Peyer's patch (tissue), 4 donors: ENCODE measurements at regions not wholly inside any gene's neighbourhood (a gene's known extent, or its start where the extent isn't known, plus 50 kb on each side); places are given as distances from the start of the nearest gene placed in this dataset.

ENCODE experiments used
- DNase-seq, 3 donors: peaks; one replicate each; pipeline ENCODE4 v3.0.0-alpha.2; 2017 to 2019
- H3K27ac ChIP-seq, 4 donors: fragments of 200-600 bp; sonication (generic); one replicate each; pipeline ENCODE4 v1.5.1; 2016 to 2019
- H3K27me3 ChIP-seq, 2 donors: fragments of 200-600 bp; sonication (generic); one replicate each; pipeline ENCODE4 v1.5.1; 2019
- H3K36me3 ChIP-seq, 3 donors: fragments of 200-600 bp; sonication (generic); one replicate each; pipeline ENCODE4 v1.5.1; 2016 to 2019
- H3K4me1 ChIP-seq, 4 donors: fragments of 200-600 bp; sonication (generic); one replicate each; pipeline ENCODE4 v1.5.1; 2016 to 2019
- H3K4me3 ChIP-seq, 4 donors: fragments of 200-600 bp; sonication (generic); 1 replicate in 3 of 4; 2 replicates in 1 of 4; pipeline ENCODE4 v1.5.1; 2016 to 2019; ENCODE audit warnings: mild to moderate bottlenecking in 1 of 4
- H3K9me3 ChIP-seq, 4 donors: fragments of 200-600 bp; sonication (generic); one replicate each; pipeline ENCODE4 v1.5.1; 2016 to 2019; ENCODE audit warnings: mild to moderate bottlenecking in 1 of 4
- POLR2A ChIP-seq, 2 donors: fragments of 450-650 bp; IDR thresholded peaks; one replicate each; pipeline ENCODE4 v1.5.1; 2017; ENCODE audit warnings: antibody characterized with exemption in 2 of 2, mild to moderate bottlenecking in 2 of 2, moderate library complexity in 2 of 2
- TF ChIP-seq, protein P1 (sequence below), 6 experiments: fragments of 450-650 bp in 4 of 6; fragments of 200-600 bp in 2 of 6; sonication (generic) in 1 of 6; IDR thresholded peaks; one replicate each; pipeline ENCODE4 v1.5.1; 2017 to 2019; ENCODE audit warnings: antibody characterized with exemption in 6 of 6, mild to moderate bottlenecking in 3 of 6, moderate library complexity in 1 of 6

DNA sequence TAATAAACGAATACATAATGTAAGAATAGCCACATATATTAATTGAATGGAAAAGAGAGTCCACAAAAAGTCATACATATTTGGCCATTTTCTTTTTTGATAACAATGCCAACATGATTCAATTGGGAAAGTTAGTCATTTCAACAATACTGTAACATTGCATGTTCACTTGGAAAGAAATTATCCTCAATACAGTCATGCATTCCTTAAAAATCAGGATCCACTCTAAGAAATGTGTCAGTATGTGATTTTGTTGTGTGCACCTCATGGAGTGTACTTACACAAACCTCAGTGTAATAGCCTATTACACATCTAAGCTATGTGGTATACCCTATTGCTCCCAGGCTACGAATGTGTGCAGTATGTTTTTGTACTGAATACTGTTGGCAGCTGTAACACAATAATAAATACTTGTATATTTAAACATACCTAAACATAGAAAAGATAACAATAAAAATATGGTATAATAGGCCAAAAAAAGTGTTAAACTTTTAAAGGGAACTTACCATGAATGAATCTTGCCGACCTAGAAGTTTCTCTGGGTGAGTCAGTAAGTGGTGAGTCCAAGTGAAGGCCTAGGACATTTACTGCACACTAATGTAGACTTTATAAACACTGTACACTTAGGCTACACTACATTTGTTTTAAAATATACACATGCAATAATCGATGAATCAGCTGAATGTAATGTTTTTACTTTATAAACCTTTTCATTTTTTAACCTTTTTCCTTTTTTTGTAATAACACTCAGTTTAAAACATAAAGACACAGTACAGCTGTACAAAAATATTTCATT lies 806.8 kb downstream of the PCDH18 start:
- Histone ChIP-seq H3K4me1 (no peaks in the 10 kb centered on the region), H3K27me3 (no peaks in the 10 kb centered on the region), H3K9me3 (no peaks in the 10 kb centered on the region), H3K36me3 (no peaks in the 10 kb centered on the region), H3K27ac (no peak overlapping the region), H3K4me3 (no peak overlapping the region)
- no peak for TF ChIP-seq POLR2A (IDR thresholded peaks at IDR 0.05)
- TF ChIP-seq, protein P1, sequence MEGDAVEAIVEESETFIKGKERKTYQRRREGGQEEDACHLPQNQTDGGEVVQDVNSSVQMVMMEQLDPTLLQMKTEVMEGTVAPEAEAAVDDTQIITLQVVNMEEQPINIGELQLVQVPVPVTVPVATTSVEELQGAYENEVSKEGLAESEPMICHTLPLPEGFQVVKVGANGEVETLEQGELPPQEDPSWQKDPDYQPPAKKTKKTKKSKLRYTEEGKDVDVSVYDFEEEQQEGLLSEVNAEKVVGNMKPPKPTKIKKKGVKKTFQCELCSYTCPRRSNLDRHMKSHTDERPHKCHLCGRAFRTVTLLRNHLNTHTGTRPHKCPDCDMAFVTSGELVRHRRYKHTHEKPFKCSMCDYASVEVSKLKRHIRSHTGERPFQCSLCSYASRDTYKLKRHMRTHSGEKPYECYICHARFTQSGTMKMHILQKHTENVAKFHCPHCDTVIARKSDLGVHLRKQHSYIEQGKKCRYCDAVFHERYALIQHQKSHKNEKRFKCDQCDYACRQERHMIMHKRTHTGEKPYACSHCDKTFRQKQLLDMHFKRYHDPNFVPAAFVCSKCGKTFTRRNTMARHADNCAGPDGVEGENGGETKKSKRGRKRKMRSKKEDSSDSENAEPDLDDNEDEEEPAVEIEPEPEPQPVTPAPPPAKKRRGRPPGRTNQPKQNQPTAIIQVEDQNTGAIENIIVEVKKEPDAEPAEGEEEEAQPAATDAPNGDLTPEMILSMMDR (IDR thresholded peaks at IDR 0.05): no peak
- no peak for DNase-seq

DNA sequence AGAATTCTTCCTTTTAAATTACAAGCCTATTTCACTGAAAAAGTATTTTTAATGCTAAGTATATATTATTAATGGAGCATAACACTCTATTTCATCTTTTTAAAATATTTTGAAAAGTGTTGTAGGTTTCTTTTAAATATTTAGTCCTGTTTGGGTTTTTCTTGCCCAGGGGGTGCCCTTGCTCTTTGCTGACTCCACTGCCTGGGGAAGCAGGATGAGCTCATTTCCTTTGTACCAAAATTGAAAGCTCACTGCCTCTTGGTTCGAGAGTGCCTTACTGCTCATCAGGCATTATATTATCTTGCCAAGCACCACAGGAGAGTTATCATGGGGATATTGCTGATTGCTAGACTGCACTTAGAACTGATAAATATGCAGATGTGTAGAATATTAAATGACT lies 819.2 kb downstream of the PCDH18 start:
- Histone ChIP-seq H3K9me3 (no peaks in the 10 kb centered on the region), H3K4me3 (no peak overlapping the region), H3K27me3 (no peaks in the 10 kb centered on the region), H3K4me1 (no peaks in the 10 kb centered on the region), H3K27ac (no peak overlapping the region), H3K36me3 (no peaks in the 10 kb centered on the region)
- DNase-seq: no peak
- TF ChIP-seq, protein P1 (IDR thresholded peaks at IDR 0.05): no peak

DNA sequence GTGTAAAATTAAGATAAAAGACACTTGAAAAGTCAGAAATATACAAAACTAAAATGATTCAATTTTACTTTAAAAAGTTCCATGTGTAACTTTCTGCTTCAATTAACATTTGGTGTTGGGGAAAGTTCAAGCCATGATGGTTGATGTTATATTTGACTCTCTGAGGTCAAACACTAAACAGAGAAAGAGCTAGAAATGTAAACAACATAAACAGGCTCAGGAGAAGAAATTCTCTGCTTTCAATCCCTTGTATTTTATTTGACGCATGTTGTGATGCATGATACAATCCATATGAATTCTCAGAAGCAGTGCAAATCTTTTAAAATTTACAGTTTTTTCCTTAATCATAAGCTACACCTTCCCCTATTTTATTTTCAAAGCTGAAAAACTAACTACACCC lies 822.4 kb downstream of the PCDH18 start:
- Histone ChIP-seq H3K27ac (no peak overlapping the region), H3K4me3 (no peak overlapping the region), H3K4me1 (no peaks in the 10 kb centered on the region), H3K27me3 (no peaks in the 10 kb centered on the region), H3K9me3 (no peaks in the 10 kb centered on the region), H3K36me3 (no peaks in the 10 kb centered on the region)
- no peak for DNase-seq
- TF ChIP-seq, protein P1 (IDR thresholded peaks at IDR 0.05): no peak

DNA sequence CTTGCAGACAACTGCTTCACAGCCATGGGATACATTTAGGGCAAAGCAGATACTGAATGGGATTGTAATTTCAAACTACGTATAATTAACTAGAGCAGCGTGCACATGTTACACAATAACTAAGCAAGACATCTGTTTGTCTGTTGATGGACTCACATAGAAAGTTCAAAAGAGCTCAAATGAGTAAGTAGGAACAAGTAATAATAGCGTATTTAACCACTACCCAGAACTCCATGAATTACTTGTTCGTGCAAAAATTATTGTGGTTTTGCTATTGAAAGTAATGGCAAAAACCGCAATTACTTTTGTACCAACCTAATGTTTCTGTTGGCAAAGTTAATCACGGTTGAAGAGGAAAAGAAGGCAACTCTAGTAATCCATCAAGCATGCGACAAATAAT lies 825.4 kb downstream of the PCDH18 start:
- Histone ChIP-seq H3K36me3 (no peaks in the 10 kb centered on the region), H3K4me3 (no peak overlapping the region), H3K27ac (no peak overlapping the region), H3K4me1 (no peaks in the 10 kb centered on the region), H3K9me3 (no peaks in the 10 kb centered on the region), H3K27me3 (no peaks in the 10 kb centered on the region)
- no peak for DNase-seq
- no peak for TF ChIP-seq POLR2A (IDR thresholded peaks at IDR 0.05)
- TF ChIP-seq, protein P1 (IDR thresholded peaks at IDR 0.05): no peak

DNA sequence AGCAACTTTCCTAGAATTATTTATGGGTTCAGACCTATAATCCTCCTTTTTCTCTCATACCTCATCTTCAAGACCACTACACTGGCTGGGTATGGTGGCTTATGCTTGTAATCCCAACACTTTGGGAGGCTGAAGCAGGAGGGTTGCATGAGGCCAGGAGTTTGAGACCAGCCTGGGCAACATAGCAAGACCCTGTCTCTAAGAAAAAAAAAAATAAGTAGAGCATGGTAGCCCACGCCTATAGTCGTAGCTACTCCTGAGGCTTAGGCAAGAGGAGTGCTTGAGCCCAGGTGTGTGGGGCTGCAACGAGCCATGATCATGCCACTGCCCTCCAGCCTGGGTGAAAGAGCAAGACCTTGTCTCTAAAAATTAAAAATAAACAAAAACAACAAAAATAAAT lies 832.4 kb downstream of the PCDH18 start:
- H3K9me3 ChIP-seq: no peaks in the 10 kb centered on the region
- no peak overlapping the region for H3K27ac ChIP-seq
- no peaks in the 10 kb centered on the region for H3K4me1 ChIP-seq
- no peak for TF ChIP-seq POLR2A (IDR thresholded peaks at IDR 0.05)
- TF ChIP-seq, protein P1 (IDR thresholded peaks at IDR 0.05): no peak
- no peak overlapping the region for H3K4me3 ChIP-seq
- H3K27me3 ChIP-seq: no peaks in the 10 kb centered on the region
- no peaks in the 10 kb centered on the region for H3K36me3 ChIP-seq
- no peak for DNase-seq

DNA sequence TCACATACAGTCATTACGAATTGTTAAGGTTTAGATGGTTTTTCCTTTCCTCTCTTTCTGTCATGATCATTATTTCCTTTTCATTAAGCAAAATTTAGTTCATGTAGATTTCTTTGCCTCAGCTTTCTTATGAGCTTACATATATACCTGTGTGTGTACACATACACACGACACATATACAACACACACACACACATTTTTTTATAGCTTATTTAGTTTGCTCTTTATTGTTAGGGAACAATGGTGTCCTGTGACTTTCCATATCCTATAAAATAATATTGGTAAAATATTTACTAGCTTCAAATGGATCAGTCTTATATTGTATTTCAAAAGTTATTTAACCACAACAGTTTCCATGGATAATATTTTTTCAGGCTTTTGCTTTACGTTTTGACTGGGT lies 840.7 kb downstream of the PCDH18 start:
- no peak for DNase-seq
- no peak overlapping the region for H3K4me3 ChIP-seq
- H3K4me1 ChIP-seq: no peaks in the 10 kb centered on the region
- H3K27me3 ChIP-seq: no peaks in the 10 kb centered on the region
- no peak for TF ChIP-seq POLR2A (IDR thresholded peaks at IDR 0.05)
- TF ChIP-seq, protein P1 (IDR thresholded peaks at IDR 0.05): no peak
- no peaks in the 10 kb centered on the region for H3K36me3 ChIP-seq
- H3K27ac ChIP-seq: no peak overlapping the region
- H3K9me3 ChIP-seq: no peaks in the 10 kb centered on the region
